Fibroblast of lung (primary cell): ENCODE measurements at regions not wholly inside any gene's neighbourhood (a gene's known extent, or its start where the extent isn't known, plus 50 kb on each side); places are given as distances from the start of the nearest gene placed in this dataset.

Experiments used
- DNase-seq, 2 donors: peaks; one replicate each; pipeline versions ENCODE4 v3.0.0 to v3.0.0-alpha.2; 2010; ENCODE audit warnings: low read depth in 2 of 2
- H2AFZ ChIP-seq: 2 replicates; pipeline ENCODE4 v1.5.1; 2012; ENCODE audit warnings: low read length, control low read depth, inconsistent platforms
- H3K27ac ChIP-seq: 2 replicates; pipeline ENCODE4 v1.5.1; 2011; ENCODE audit warnings: low read length, control low read depth; ENCODE audit not compliant: insufficient read depth
- H3K27me3 ChIP-seq: 2 replicates; pipeline ENCODE4 v1.5.1; 2011; ENCODE audit warnings: mild to moderate bottlenecking, low read length; ENCODE audit not compliant: control insufficient read depth, insufficient read depth
- H3K36me3 ChIP-seq: 2 replicates; pipeline ENCODE4 v1.5.1; 2011; ENCODE audit warnings: low read length; ENCODE audit not compliant: control insufficient read depth, insufficient read depth
- H3K4me1 ChIP-seq: 2 replicates; pipeline ENCODE4 v1.5.1; 2011; ENCODE audit warnings: low read length; ENCODE audit not compliant: control insufficient read depth, insufficient read depth; ENCODE audit errors: extremely low read depth
- H3K4me2 ChIP-seq: 2 replicates; pipeline ENCODE4 v1.5.1; 2011; ENCODE audit warnings: low read length, control low read depth; ENCODE audit not compliant: insufficient read depth; ENCODE audit errors: extremely low read depth
- H3K4me3 ChIP-seq, 4 experiments: fragments of 200-600 bp in 1 of 4; sonication (generic) in 1 of 4; replicated peaks in 1 of 4; 2 replicates each; pipeline ENCODE4 v1.5.1; 2011 to 2016; ENCODE audit warnings: low read length in 4 of 4, low read depth in 3 of 4, mild to moderate bottlenecking in 3 of 4, control low read depth in 2 of 4, inconsistent platforms in 1 of 4, mixed read lengths in 1 of 4; ENCODE audit not compliant: insufficient read depth in 1 of 4; ENCODE audit errors: control extremely low read depth in 1 of 4
- H3K79me2 ChIP-seq: 2 replicates; pipeline ENCODE4 v1.5.1; 2012; ENCODE audit warnings: mild to moderate bottlenecking, low read length, inconsistent platforms; ENCODE audit not compliant: control insufficient read depth, insufficient read depth
- H3K9ac ChIP-seq: 2 replicates; pipeline ENCODE4 v1.5.1; 2011; ENCODE audit warnings: mild to moderate bottlenecking, low read length, control low read depth; ENCODE audit not compliant: insufficient read depth
- H3K9me3 ChIP-seq: 2 replicates; pipeline ENCODE4 v1.5.1; 2012; ENCODE audit warnings: low read depth, low read length; ENCODE audit not compliant: control insufficient read depth, insufficient read depth
- H4K20me1 ChIP-seq: 2 replicates; pipeline ENCODE4 v1.5.1; 2011; ENCODE audit warnings: low read length; ENCODE audit not compliant: control insufficient read depth, insufficient read depth; ENCODE audit errors: extremely low read depth
- CTCF ChIP-seq, 2 donors: IDR thresholded peaks in 1 of 2; conservative IDR thresholded peaks in 1 of 2; 1 replicate in 1 of 2; 2 replicates in 1 of 2; pipeline ENCODE4 v1.5.1; 2011 to 2012; ENCODE audit warnings: low read length in 2 of 2, control low read depth in 1 of 2, inconsistent platforms in 1 of 2, low read depth in 1 of 2, mild to moderate bottlenecking in 1 of 2
- EZH2 ChIP-seq: IDR thresholded peaks from 2 replicates; pipeline ENCODE4 v1.5.1; 2012; ENCODE audit warnings: low read length, control low read depth, mild to moderate bottlenecking; ENCODE audit errors: missing control alignments

GRCh38 chr20:7589164-7589563 lies 351.1 kb downstream of the HAO1 start:
- H3K27me3 ChIP-seq: no peaks in the 10 kb centered on the region
- H3K9ac ChIP-seq: no peak overlapping the region
- no peak overlapping the region for H3K4me2 ChIP-seq
- H3K9me3 ChIP-seq: no peaks in the 10 kb centered on the region
- H2AFZ ChIP-seq: no peak overlapping the region
- H3K36me3 ChIP-seq: no peaks in the 10 kb centered on the region
- no peak overlapping the region for H3K4me3 ChIP-seq
- DNase-seq: no peak
- no peaks in the 10 kb centered on the region for H4K20me1 ChIP-seq
- no peaks in the 10 kb centered on the region for H3K4me1 ChIP-seq
- no peak overlapping the region for H3K27ac ChIP-seq
- TF ChIP-seq CTCF (conservative IDR thresholded peaks at IDR 0.05 in 1 of 2, IDR thresholded peaks at IDR 0.05 in 1 of 2; ENCODE audit: low read depth in 1 of 2, low read length in 2 of 2): no peak
- no peak for TF ChIP-seq EZH2
- H3K79me2 ChIP-seq: no peaks in the 10 kb centered on the region

- H3K9me3 ChIP-seq: no peaks in the 10 kb centered on the region
- TF ChIP-seq EZH2 (no peak), CTCF (conservative IDR thresholded peaks at IDR 0.05 in 1 of 2, IDR thresholded peaks at IDR 0.05 in 1 of 2; ENCODE audit: low read depth in 1 of 2, low read length in 2 of 2) (no peak)
Observed at GRCh38 chr20:7596541-7596940, 343.7 kb downstream of the HAO1 start.

GRCh38 chr20:7601431-7601830 lies 338.8 kb downstream of the HAO1 start:
- Histone ChIP-seq H3K9me3 (no peaks in the 10 kb centered on the region), H3K4me1 (no peaks in the 10 kb centered on the region)

More at GRCh38 chr20:7596541-7596940, 343.7 kb downstream of the HAO1 start:
- no peaks in the 10 kb centered on the region for H3K27me3 ChIP-seq
- H3K4me1 ChIP-seq: no peaks in the 10 kb centered on the region
- no peak overlapping the region for H2AFZ ChIP-seq
- no peaks in the 10 kb centered on the region for H4K20me1 ChIP-seq
- DNase-seq: no peak
- no peaks in the 10 kb centered on the region for H3K79me2 ChIP-seq
- H3K36me3 ChIP-seq: no peaks in the 10 kb centered on the region
- H3K4me3 ChIP-seq: no peak overlapping the region
- no peak overlapping the region for H3K9ac ChIP-seq
- H3K27ac ChIP-seq: no peak overlapping the region
- H3K4me2 ChIP-seq: no peak overlapping the region

More at GRCh38 chr20:7601431-7601830, 338.8 kb downstream of the HAO1 start:
- Histone ChIP-seq H3K27me3 (no peaks in the 10 kb centered on the region), H3K36me3 (no peaks in the 10 kb centered on the region), H3K79me2 (no peaks in the 10 kb centered on the region), H3K4me2 (no peak overlapping the region), H3K27ac (no peak overlapping the region), H2AFZ (no peak overlapping the region), H3K4me3 (no peak overlapping the region), H3K9ac (no peak overlapping the region), H4K20me1 (no peaks in the 10 kb centered on the region)
- DNase-seq: no peak
- TF ChIP-seq EZH2 (no peak), CTCF (conservative IDR thresholded peaks at IDR 0.05 in 1 of 2, IDR thresholded peaks at IDR 0.05 in 1 of 2; ENCODE audit: low read depth in 1 of 2, low read length in 2 of 2) (no peak)
